ENCODE measurements at regions not wholly inside any gene's neighbourhood (a gene's known extent, or its start where the extent isn't known, plus 50 kb on each side); places are given as distances from the start of the nearest gene placed in this dataset.

- FAIRE-seq, result no peak
- DNase-seq (ENCODE audit: low spot score), result no peak
Measured at GRCh38 chr21:24276204-24276603, 1331.1 kb downstream of the MRPL39 start.

DNA sequence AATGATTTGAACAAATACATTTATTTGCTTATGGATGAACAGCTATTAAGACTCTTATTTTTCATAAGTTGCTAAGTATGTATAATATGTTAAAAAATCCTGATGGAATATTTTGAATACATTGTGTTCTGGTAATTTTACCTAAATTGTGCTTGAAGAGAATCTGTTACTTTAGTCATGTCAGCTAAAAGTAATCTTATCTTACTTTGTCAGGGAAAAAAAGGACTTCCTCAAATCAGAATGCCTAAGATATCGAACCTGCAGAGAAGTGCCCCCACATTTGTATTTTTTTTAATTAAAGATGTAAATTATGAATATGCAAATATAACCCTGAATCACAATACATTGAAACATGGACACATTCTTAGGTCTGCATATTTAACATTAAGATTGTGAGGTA, 1331.7 kb downstream of the MRPL39 start:
- DNase-seq (ENCODE audit: low spot score), result no peak
- no peak for FAIRE-seq

DNA sequence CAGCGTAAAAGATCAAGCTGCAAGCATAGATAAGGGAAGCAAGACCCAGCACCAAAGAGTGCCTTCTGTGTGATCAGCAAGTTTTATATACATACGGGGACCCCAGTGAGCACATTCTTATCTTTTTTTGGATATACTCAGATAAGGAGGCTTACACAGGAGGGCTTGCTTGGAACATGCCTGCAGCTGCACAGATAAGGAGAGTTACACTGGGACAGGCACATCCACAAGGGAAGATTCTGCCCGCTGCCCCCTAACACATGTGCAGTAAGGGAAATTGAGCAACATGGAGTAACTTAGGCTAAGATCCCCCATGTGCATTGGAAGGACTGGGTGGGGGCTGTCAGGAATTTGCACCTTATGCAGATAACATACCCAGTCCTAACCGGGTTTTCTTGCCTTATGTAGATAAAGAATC, 1334.8 kb downstream of the MRPL39 start:
- no peak for FAIRE-seq

DNA sequence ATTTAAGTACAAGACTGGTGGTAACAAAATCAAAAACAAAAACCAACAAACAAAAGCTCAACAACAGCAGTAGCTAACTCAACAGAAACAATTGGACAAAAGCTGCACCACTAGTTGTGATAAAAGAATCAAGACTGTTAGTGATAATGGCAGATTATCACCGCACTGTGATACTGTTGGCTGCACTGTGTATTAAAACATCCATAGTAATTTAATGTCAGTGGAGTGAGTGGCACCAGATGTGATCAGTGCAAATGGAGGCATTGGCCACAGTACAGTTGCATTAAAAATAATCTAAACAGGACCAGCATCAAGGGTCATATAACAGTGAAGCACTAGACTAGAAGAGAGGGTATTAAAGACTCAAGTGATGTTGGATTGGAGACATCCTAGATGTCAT, 1341.3 kb downstream of the MRPL39 start:
- no peak for DNase-seq (ENCODE audit: low spot score)
- FAIRE-seq, result no peak

More for the DNA sequence above, 1334.8 kb downstream of the MRPL39 start:
- DNase-seq (ENCODE audit: low spot score), result no peak

- FAIRE-seq (no peak), DNase-seq (ENCODE audit: low spot score) (no peak)
Measured at GRCh38 chr21:24260751-24261150, 1346.5 kb downstream of the MRPL39 start.

DNA sequence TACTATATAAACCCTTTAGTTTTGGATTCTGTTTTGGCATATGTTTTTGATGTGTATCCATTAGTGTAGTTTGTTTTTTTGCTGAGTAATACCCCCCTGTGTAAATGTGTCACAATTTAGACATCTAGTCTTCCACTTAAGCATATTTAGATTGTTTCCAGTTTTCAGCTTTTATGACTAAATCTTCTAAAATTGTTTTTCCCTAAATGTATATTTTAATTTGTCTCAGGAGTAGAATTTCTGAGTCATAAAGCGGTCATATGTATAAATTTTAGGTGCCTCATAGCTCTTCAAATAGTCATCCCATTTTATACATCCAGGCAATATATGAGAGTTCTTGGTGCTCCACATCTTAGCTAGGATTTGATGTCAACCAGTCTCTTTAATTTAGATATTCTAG, 1348.0 kb downstream of the MRPL39 start:
- FAIRE-seq (no peak), DNase-seq (ENCODE audit: low spot score) (no peak)

GRCh38 chr21:24255591-24255990, 1351.7 kb downstream of the MRPL39 start:
- FAIRE-seq, result no peak
- DNase-seq (ENCODE audit: low spot score), result no peak

DNA sequence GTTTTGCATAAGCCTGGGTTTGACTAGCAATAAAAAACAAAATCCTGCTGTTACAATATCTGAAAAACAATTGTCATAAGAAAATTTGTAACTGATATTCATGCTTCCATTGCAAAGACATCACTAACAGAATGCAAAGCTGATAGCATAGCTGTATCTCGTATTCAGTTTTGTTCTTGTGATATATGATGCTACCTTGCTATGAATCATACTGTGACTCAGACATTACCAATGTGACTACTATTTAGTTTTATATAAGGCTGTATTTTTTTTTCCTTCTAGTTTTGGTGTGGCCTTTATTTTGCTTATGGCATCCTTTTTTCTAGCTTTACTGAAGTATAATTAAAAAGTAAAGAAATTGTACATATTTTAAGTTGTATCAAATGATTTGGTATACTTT, 1381.8 kb downstream of the MRPL39 start:
- no peak for FAIRE-seq
- peak; percentile 10 for DNase-seq (ENCODE audit: low spot score)

- DNase-seq (ENCODE audit: low spot score) (no peak), FAIRE-seq (no peak)
Measured at GRCh38 chr21:24224422-24224821, 1382.9 kb downstream of the MRPL39 start.

GRCh38 chr21:24223624-24224023, 1383.7 kb downstream of the MRPL39 start:
- DNase-seq (ENCODE audit: low spot score), result no peak
- FAIRE-seq, result no peak

DNA sequence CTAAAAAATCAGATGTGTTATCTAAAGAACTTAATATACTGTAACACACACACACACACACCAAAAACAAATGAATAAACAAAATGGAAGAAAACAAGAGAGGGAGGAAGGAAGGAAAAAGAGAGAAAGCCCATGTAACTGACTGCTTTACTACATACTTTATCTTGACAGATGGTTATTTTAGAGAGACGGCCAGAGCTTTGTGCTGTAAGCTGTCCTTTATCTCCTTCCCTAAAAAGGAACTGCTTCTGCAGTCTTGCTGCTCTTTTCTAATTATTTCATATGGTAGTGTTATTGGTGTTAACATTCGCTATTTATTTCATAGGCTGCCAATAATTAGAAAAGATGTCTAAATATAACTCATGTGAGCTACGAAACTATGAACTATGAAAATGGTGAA, 1384.6 kb downstream of the MRPL39 start:
- no peak for DNase-seq (ENCODE audit: low spot score)
- no peak for FAIRE-seq

- FAIRE-seq, result no peak
- no peak for DNase-seq (ENCODE audit: low spot score)
Measured at GRCh38 chr21:24220446-24220845, 1386.8 kb downstream of the MRPL39 start.

DNA sequence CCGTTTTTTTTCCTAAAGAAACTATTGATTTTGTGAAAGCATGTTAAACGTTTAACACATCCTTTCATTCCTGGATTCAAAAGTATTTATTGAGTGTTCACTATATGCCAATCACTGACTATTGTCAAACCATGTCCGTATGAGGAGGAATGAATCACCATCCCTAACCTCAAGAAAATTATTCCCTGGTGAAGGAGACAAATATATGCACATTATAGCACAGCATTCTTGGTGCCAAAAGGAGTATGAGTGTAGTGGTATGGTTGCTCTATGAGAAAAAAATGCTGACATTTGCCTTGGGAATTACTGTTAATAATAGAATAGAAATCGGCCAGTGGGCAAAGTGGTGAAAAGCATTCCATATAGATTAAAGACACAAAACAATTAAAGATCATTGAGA, 1390.1 kb downstream of the MRPL39 start:
- FAIRE-seq (no peak), DNase-seq (ENCODE audit: low spot score) (no peak)

DNA sequence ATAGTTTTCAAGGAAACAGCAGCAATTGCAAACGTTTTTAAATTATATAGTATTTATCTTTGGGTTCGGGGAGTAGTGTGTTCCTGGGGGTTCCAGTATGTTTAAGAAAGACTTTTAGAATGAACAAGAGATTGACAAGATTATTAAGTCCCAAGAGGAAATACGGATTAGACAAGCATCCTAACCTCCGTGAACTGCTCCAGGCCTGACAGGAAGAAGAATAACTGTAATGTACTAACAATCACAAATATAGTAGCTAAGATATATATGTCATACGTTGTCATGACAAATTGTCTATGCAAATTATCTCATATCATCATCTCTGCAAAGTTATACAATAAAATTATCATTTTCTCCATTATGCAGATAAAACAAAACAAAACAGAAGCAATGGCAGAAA, 1397.2 kb downstream of the MRPL39 start:
- DNase-seq (ENCODE audit: low spot score) (no peak), FAIRE-seq (no peak)

DNA sequence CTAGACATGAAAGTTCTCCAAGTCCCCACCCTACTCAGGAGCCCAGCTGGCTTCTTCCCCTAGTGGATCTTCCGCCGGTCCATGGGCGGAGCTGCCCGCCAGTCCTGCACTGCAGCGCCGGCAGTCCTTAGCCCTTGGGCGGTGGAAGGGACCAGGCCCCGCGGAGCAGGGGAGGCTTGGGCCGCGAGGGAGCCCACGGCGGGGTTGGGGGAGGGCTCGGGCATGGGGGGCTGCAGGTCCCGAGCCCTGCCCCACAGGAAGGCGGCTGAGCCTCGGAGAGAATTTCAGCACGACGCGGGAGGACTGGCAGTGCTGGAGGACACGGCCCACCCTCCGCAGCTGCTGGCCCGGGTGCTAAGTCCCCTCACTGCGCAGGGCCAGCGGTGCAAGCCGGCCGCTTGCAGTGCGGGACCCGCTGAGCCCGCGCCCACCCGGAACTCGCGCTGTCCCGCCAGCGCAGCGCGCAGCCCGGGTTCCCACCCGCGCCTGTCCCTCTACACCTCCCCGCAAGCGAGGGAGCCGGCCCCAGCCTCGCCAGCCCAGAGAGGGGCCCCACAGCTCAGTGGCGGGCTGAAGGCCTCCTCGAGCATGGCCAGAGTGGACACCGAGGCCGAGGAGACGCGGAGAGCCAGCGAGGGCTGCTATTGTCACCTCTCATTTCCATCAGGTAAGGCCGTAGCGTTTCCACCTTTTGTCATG, 1398.6 kb downstream of the MRPL39 start:
- DNase-seq (ENCODE audit: low spot score) (no peak), FAIRE-seq (no peak)

DNA sequence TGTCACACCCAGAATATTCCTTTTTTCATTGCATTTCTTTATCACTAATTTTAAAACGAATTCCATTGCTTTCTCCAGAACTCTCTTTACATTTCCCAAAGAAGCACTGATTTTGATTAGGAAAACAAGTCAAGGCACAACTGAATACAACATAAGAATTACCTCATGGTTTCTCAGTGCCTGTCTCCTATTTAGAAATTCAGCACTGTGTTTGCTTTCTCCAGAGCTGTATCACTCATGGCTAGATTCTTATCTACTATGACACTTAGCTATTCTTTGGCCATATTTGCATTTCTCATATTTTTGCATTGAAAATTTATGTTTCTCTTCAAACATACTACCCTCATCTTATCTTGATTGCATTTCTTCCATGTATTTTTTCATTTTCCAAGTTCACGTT, 1402.0 kb downstream of the MRPL39 start:
- no peak for FAIRE-seq

GRCh38 chr21:24204641-24205040, 1402.6 kb downstream of the MRPL39 start:
- FAIRE-seq, result no peak
- no peak for DNase-seq (ENCODE audit: low spot score)

More for the DNA sequence above, 1402.0 kb downstream of the MRPL39 start:
- no peak for DNase-seq (ENCODE audit: low spot score)

DNA sequence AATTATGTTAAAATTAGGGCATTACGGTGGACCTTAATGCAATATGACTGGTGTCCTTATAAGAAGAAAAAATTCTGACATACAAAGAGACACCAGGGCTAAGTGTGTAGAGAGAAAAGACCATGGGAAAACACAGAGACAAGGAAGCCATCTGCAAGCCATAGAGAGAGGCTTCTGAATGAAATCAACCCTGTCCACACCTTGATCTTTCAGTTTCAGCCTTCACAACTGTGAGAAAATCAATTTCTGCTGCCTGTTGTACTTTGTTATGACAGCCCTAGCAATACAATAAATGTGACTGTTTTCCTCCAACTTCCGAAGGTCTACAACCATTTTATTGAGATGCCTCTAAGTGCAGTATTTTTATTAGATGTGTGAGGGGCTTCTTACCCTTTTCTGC, 1407.2 kb downstream of the MRPL39 start:
- FAIRE-seq (no peak), DNase-seq (ENCODE audit: low spot score) (no peak)

DNA sequence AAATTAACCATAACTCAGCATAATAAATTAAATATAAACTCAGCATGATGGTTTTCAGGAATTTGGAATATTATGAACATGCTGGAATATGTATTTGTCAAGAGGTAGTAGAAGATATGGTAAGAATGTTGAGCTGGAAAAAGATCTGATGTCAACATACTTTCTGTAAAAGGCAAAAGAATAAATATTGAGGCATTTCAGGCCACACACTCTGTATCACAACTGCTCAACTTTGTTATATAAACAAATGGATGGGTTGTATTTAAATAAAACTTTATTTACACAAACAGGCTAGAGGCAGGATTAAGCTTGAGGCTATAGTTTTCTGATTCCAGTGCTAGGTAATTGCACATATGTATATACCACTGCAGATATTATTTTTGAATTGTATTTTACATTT, 1409.4 kb downstream of the MRPL39 start:
- DNase-seq (ENCODE audit: low spot score), result no peak
- FAIRE-seq, result no peak

DNA sequence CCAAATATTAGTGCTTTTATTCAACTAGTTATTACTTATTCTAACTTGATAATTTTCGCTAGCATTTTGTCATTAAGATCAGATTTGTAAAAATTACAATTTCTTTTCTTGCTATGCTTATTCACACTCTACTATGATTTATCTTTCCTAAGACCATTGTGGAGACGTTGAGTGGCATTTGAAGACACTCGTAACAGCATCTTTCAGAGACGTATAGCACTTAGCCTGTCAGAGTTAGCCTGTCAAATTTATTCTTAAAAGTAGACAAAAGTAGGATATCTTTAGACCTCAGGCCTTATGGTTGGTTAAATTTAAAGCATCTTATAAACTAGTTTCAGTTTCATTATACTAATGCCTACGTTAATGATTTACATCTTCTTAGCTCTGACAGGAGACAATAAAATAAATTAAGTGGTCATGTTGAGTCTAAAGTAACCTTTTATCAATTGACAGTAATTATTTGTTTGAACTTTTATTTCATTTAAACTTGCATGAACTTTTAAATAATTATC, 1410.1 kb downstream of the MRPL39 start:
- FAIRE-seq, result no peak
- DNase-seq (ENCODE audit: low spot score), result no peak

DNA sequence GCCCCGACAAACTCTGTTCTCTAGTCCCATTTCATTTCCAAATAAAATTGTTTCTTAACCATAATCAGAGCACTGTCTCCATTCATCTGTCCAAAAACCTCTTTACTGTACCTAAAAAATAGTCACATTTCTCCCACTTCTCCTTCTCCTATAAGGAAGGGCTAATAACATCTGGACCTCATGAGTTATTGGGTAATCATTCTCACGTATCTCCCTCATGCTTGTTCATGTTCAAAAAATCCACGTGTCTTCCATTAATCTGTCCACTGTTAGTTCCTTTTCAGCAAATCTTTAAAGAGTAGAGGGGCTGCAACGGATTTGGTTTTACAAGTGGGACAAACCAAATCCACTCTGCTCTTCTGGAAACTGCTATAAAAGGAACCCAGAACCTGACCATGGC, 1418.8 kb downstream of the MRPL39 start:
- no peak for DNase-seq (ENCODE audit: low spot score)
- FAIRE-seq, result no peak

- FAIRE-seq (no peak), DNase-seq (ENCODE audit: low spot score) (no peak)
Measured at GRCh38 chr21:24183077-24183476, 1424.2 kb downstream of the MRPL39 start.

- DNase-seq (ENCODE audit: low spot score), result no peak
- no peak for FAIRE-seq
Measured at GRCh38 chr21:24179110-24179509, 1428.2 kb downstream of the MRPL39 start.

DNA sequence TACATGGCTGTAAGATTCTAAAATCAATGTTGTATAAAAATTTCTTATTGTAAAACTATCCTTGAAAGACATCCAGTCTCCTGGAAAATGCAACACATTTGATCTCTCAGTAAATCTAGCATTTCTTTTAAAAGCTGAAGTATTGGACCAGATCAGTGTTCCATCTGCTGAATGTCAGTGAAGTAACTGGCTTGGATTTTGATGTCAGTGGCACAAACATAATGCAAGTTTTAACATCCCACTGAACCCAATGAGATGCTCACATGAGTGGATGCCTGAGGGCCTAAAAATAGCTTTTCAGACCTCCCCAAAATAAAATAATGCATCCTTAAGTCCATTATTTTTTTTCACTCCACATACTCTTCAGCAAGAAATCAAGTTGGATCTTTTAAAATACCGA, 1432.2 kb downstream of the MRPL39 start:
- DNase-seq (ENCODE audit: low spot score) (no peak), FAIRE-seq (no peak)

Data from RCC 7860 (cell line).